ENCODE measurements at regions not wholly inside any gene's neighbourhood (a gene's known extent, or its start where the extent isn't known, plus 50 kb on each side); places are given as distances from the start of the nearest gene placed in this dataset.
A peak's percentile ranks its signal among the peaks of the same experiment; 100 is the strongest.

- H3K27ac ChIP-seq, result no peak overlapping the region
- ATAC-seq (no peak), DNase-seq (peak in 1 of 3 donors; percentile 35)
- no peak overlapping the region for H3K4me3 ChIP-seq
- no peaks in the 10 kb centered on the region for H3K9me3 ChIP-seq
- no peaks in the 10 kb centered on the region for H3K4me1 ChIP-seq
- no peaks in the 10 kb centered on the region for H3K27me3 ChIP-seq
- intact Hi-C loops (cut with DNase I), result no loop called here
- no peaks in the 10 kb centered on the region for H3K36me3 ChIP-seq
- no peak for TF ChIP-seq POLR2A (IDR thresholded peaks at IDR 0.05)
- WGBS (ENCODE audit: insufficient coverage, low coverage, low lambda C conversion rate, missing lambda C conversion rate), result 70% methylated on average over 3 of the region's 11 CpGs
These were observed 652.4 kb downstream of the PLPP3 start for GRCh38 chr1:55926906-55927471.

- 62% methylated on average over 3 of the region's 3 CpGs for WGBS (ENCODE audit: insufficient coverage, low coverage, low lambda C conversion rate, missing lambda C conversion rate)
- H3K36me3 ChIP-seq, result no peaks in the 10 kb centered on the region
- no peak overlapping the region for H3K27ac ChIP-seq
- H3K9me3 ChIP-seq, result no peaks in the 10 kb centered on the region
- H3K4me3 ChIP-seq, result no peak overlapping the region
- ATAC-seq (no peak), DNase-seq (no peak)
- no peak for TF ChIP-seq CTCF (IDR thresholded peaks at IDR 0.05)
- TF ChIP-seq POLR2A (IDR thresholded peaks at IDR 0.05), result no peak
- no peaks in the 10 kb centered on the region for H3K27me3 ChIP-seq
- intact Hi-C loops (cut with DNase I), result no loop called here
- H3K4me1 ChIP-seq, result no peaks in the 10 kb centered on the region
These were observed 662.5 kb downstream of the PLPP3 start for GRCh38 chr1:55916907-55917306.

- no peak for TF ChIP-seq CTCF (IDR thresholded peaks at IDR 0.05)
- TF ChIP-seq POLR2A (IDR thresholded peaks at IDR 0.05), result no peak
- intact Hi-C loops (cut with DNase I), result no loop called here
- no peak overlapping the region for H3K4me3 ChIP-seq
- no peak overlapping the region for H3K27ac ChIP-seq
- ATAC-seq (no peak), DNase-seq (no peak)
- no peaks in the 10 kb centered on the region for H3K4me1 ChIP-seq
- H3K27me3 ChIP-seq, result no peaks in the 10 kb centered on the region
- H3K9me3 ChIP-seq, result no peaks in the 10 kb centered on the region
- 51% methylated on average over 2 of the region's 2 CpGs for WGBS (ENCODE audit: insufficient coverage, low coverage, low lambda C conversion rate, missing lambda C conversion rate)
- no peaks in the 10 kb centered on the region for H3K36me3 ChIP-seq
These were observed 662.9 kb downstream of the PLPP3 start for GRCh38 chr1:55916481-55916880.

- TF ChIP-seq POLR2A (IDR thresholded peaks at IDR 0.05) (no peak), CTCF (IDR thresholded peaks at IDR 0.05) (no peak)
- Histone ChIP-seq H3K9me3 (no peaks in the 10 kb centered on the region), H3K27ac (no peak overlapping the region), H3K27me3 (no peaks in the 10 kb centered on the region), H3K4me3 (no peak overlapping the region), H3K36me3 (no peaks in the 10 kb centered on the region), H3K4me1 (no peaks in the 10 kb centered on the region)
- 92% methylated on average over 2 of the region's 7 CpGs for whole genome bisulfite sequencing (ENCODE audit: insufficient coverage, low coverage, low lambda C conversion rate, missing lambda C conversion rate)
- intact Hi-C loops (cut with DNase I), result no loop called here
- ATAC-seq (no peak), DNase-seq (no peak)
These were observed 665.8 kb downstream of the PLPP3 start for GRCh38 chr1:55913565-55913964.

- no peak overlapping the region for H3K4me3 ChIP-seq
- ATAC-seq, result no peak
- no peak overlapping the region for H3K27ac ChIP-seq
- no peaks in the 10 kb centered on the region for H3K9me3 ChIP-seq
- TF ChIP-seq POLR2A (IDR thresholded peaks at IDR 0.05), result no peak
- TF ChIP-seq CTCF (IDR thresholded peaks at IDR 0.05), result no peak
- no peaks in the 10 kb centered on the region for H3K36me3 ChIP-seq
- H3K4me1 ChIP-seq, result no peaks in the 10 kb centered on the region
- 88% methylated on average over 3 of the region's 6 CpGs for WGBS (ENCODE audit: insufficient coverage, low coverage, low lambda C conversion rate, missing lambda C conversion rate)
- DNase-seq, result no peak
- H3K27me3 ChIP-seq, result no peaks in the 10 kb centered on the region
- intact Hi-C loops (cut with DNase I), result no loop called here
These were observed 666.9 kb downstream of the PLPP3 start for GRCh38 chr1:55912438-55912837.
